MM.1S (cell line): ENCODE measurements at regions not wholly inside any gene's neighbourhood (a gene's known extent, or its start where the extent isn't known, plus 50 kb on each side); places are given as distances from the start of the nearest gene placed in this dataset.

Experiments used
- DNase-seq: peaks from one replicate; pipeline ENCODE4 v3.0.0-alpha.2; 2015
- H2AFZ ChIP-seq: fragments of 300-600 bp; sonication (generic); 2 replicates; pipeline ENCODE4 v1.6.0; 2016; ENCODE audit warnings: antibody characterized with exemption, low read length
- H3F3A ChIP-seq: fragments of 300-600 bp; sonication (generic); 2 replicates; pipeline ENCODE4 v1.6.1; 2016; ENCODE audit warnings: mild to moderate bottlenecking, antibody characterized with exemption, low read length, moderate library complexity, mixed read lengths; ENCODE audit not compliant: insufficient read depth
- H3K27ac ChIP-seq: fragments of 300-600 bp; sonication (generic); 2 replicates; pipeline ENCODE4 v1.5.1; 2016; ENCODE audit warnings: mild to moderate bottlenecking, low read length
- H3K27me3 ChIP-seq: fragments of 300-600 bp; sonication (generic); replicated peaks from 2 replicates; pipeline ENCODE4 v1.6.0; 2016; ENCODE audit warnings: low read length; ENCODE audit not compliant: insufficient read depth
- H3K36me3 ChIP-seq: fragments of 300-600 bp; sonication (generic); replicated peaks from 2 replicates; pipeline ENCODE4 v1.6.1; 2016; ENCODE audit warnings: mild to moderate bottlenecking, low read length, mixed read lengths; ENCODE audit not compliant: insufficient read depth
- H3K4me1 ChIP-seq: fragments of 300-600 bp; sonication (generic); 2 replicates; pipeline ENCODE4 v1.6.1; 2016; ENCODE audit warnings: low read length, mixed read lengths
- H3K4me2 ChIP-seq: fragments of 300-600 bp; sonication (generic); 2 replicates; pipeline ENCODE4 v1.6.0; 2016; ENCODE audit warnings: low read depth, low read length
- H3K4me3 ChIP-seq: fragments of 300-600 bp; sonication (generic); 2 replicates; pipeline ENCODE4 v1.5.1; 2016; ENCODE audit warnings: low read length, mixed read lengths
- H3K79me2 ChIP-seq: fragments of 300-600 bp; sonication (generic); 2 replicates; pipeline ENCODE4 v1.6.1; 2016; ENCODE audit warnings: mixed run types, low read length, mixed read lengths
- H3K9ac ChIP-seq: fragments of 300-600 bp; sonication (generic); 2 replicates; pipeline ENCODE4 v1.6.1; 2016; ENCODE audit warnings: low read length, mixed read lengths
- H3K9me2 ChIP-seq: fragments of 300-600 bp; sonication (generic); replicated peaks from 2 replicates; pipeline ENCODE4 v1.6.1; 2016; ENCODE audit warnings: mild to moderate bottlenecking, low read length, mixed read lengths; ENCODE audit not compliant: insufficient read depth
- H3K9me3 ChIP-seq: fragments of 300-600 bp; sonication (generic); replicated peaks from 2 replicates; pipeline ENCODE4 v1.6.1; 2016; ENCODE audit warnings: mild to moderate bottlenecking, low read length, mixed read lengths; ENCODE audit not compliant: insufficient read depth
- H4K20me1 ChIP-seq: fragments of 300-600 bp; sonication (generic); 2 replicates; pipeline ENCODE4 v1.6.1; 2016; ENCODE audit warnings: mild to moderate bottlenecking, low read length, moderate library complexity, mixed read lengths; ENCODE audit not compliant: insufficient read depth
- CTCF ChIP-seq: fragments of 300-600 bp; sonication (generic); IDR thresholded peaks from 2 replicates; pipeline ENCODE4 v1.5.1; 2016; ENCODE audit warnings: antibody characterized with exemption, low read length, mixed read lengths
- EZH2 ChIP-seq: fragments of 300-600 bp; sonication (generic); optimal IDR thresholded peaks from 2 replicates; pipeline ENCODE3; 2017; ENCODE audit warnings: low read depth, mild to moderate bottlenecking, antibody characterized with exemption, low read length, mixed read lengths
- EZH2phosphoT487 ChIP-seq: fragments of 300-600 bp; sonication (generic); IDR thresholded peaks from 2 replicates; pipeline ENCODE4 v1.6.1; 2018; ENCODE audit warnings: antibody characterized with exemption, low read length

- no peaks in the 10 kb centered on the region for H3K79me2 ChIP-seq
Observed at GRCh38 chr5:2802693-2803365, 51.4 kb upstream of the IRX2 start.

GRCh38 chr5:2801577-2802525 is 50.4 kb upstream of the IRX2 start:
- Histone ChIP-seq H3K36me3 (no peaks in the 10 kb centered on the region), H3K9me2 (no peaks in the 10 kb centered on the region), H3K79me2 (no peaks in the 10 kb centered on the region), H3K27me3 (no peaks in the 10 kb centered on the region), H3F3A (peaks cover 12% of the 10 kb centered on the region), H3K4me2 (no peak overlapping the region), H3K9me3 (no peaks in the 10 kb centered on the region), H2AFZ (no peak overlapping the region), H3K27ac (no peak overlapping the region), H3K4me3 (no peak overlapping the region), H3K4me1 (peaks cover 12% of the 10 kb centered on the region), H4K20me1 (no peaks in the 10 kb centered on the region), H3K9ac (no peak overlapping the region)
- no peak for DNase-seq
- TF ChIP-seq CTCF, result no peak
- TF ChIP-seq EZH2, result no peak
- TF ChIP-seq EZH2phosphoT487, result no peak

More at GRCh38 chr5:2802693-2803365, 51.4 kb upstream of the IRX2 start:
- Histone ChIP-seq H3K4me3 (no peak overlapping the region), H3K9me3 (no peaks in the 10 kb centered on the region), H2AFZ (no peak overlapping the region), H3K4me2 (no peak overlapping the region), H3K36me3 (no peaks in the 10 kb centered on the region), H3F3A (peaks cover 3% of the 10 kb centered on the region; the same call in 1 of the 2 replicates), H3K9ac (no peak overlapping the region), H3K27me3 (no peaks in the 10 kb centered on the region), H3K9me2 (no peaks in the 10 kb centered on the region), H3K4me1 (peaks cover 4% of the 10 kb centered on the region), H3K27ac (no peak overlapping the region), H4K20me1 (no peaks in the 10 kb centered on the region)
- DNase-seq, result no peak
- TF ChIP-seq EZH2, result no peak
- TF ChIP-seq CTCF, result no peak
- no peak for TF ChIP-seq EZH2phosphoT487
